Activated CD8-positive, alpha-beta T cell treated with anti-CD3 and anti-CD28 coated beads for 36 hours (primary cell): ENCODE measurements at regions not wholly inside any gene's neighbourhood (a gene's known extent, or its start where the extent isn't known, plus 50 kb on each side); places are given as distances from the start of the nearest gene placed in this dataset.

Experiments
- ATAC-seq: fragments of 200-7000 bp; cut with Tn5 transposase; one replicate; pipeline ENCODE4 v1.10.0; 2021; ENCODE audit warnings: mild to moderate bottlenecking, moderate library complexity
- CTCF ChIA-PET: fragments of 350-600 bp; sonication (Branson Sonifier 250); formaldehyde crosslinking; loops from one replicate; lab custom pipeline; 2021; ENCODE audit warnings: antibody characterized with exemption; lab: Charles Lee
- POLR2A ChIA-PET: fragments of 350-600 bp; sonication (Branson Sonifier 250); formaldehyde crosslinking; loops from one replicate; lab custom pipeline; 2021; ENCODE audit warnings: antibody characterized with exemption; lab: Charles Lee
- DNase-seq: peaks from one replicate; pipeline ENCODE4 v3.0.0-alpha.2; 2020
- H3K27ac Mint-ChIP-seq: one replicate; pipeline ENCODE4 v1.8.0; 2021; ENCODE audit warnings: mild to moderate bottlenecking, mixed read lengths
- H3K27me3 Mint-ChIP-seq: one replicate; pipeline ENCODE4 v1.8.0; 2021; ENCODE audit warnings: mixed read lengths
- H3K36me3 Mint-ChIP-seq: one replicate; pipeline ENCODE4 v1.8.0; 2021; ENCODE audit warnings: low read depth, mixed read lengths
- H3K4me1 Mint-ChIP-seq: one replicate; pipeline ENCODE4 v1.8.0; 2021; ENCODE audit warnings: low read depth, mixed read lengths
- H3K4me3 Mint-ChIP-seq: one replicate; pipeline ENCODE4 v1.8.0; 2021; ENCODE audit warnings: mild to moderate bottlenecking, moderate library complexity, mixed read lengths
- H3K9me3 Mint-ChIP-seq: one replicate; pipeline ENCODE4 v1.8.0; 2021; ENCODE audit warnings: mixed read lengths
- CTCF ChIP-seq: fragments of 200-600 bp; IDR thresholded peaks from one replicate; pipeline ENCODE4 v1.8.0; 2022; ENCODE audit warnings: antibody characterized with exemption, mild to moderate bottlenecking
- intact Hi-C: fragments of 100-400 bp; cut with micrococcal nuclease; formaldehyde crosslinking; loops from one replicate; pipeline ENCODE4 v1.10.0; 2022

- no peak for DNase-seq
- H3K27me3 Mint-ChIP-seq = no peaks in the 10 kb centered on the region
- no peak for TF ChIP-seq CTCF
- intact Hi-C loops = no loop called here
- CTCF ChIA-PET = no interaction called here
- H3K27ac Mint-ChIP-seq = no peak overlapping the region
- no peaks in the 10 kb centered on the region for H3K9me3 Mint-ChIP-seq
- H3K36me3 Mint-ChIP-seq = no peaks in the 10 kb centered on the region
- POLR2A ChIA-PET = no interaction called here
- H3K4me1 Mint-ChIP-seq = no peaks in the 10 kb centered on the region
- H3K4me3 Mint-ChIP-seq = no peak overlapping the region
- ATAC-seq = no peak
Measured at GRCh38 chrX:128870361-128870760, 652.9 kb downstream of the SMARCA1 start.

GRCh38 chrX:128862557-128862956, 660.7 kb downstream of the SMARCA1 start:
- Mint-ChIP-seq H3K4me3 (no peak overlapping the region), H3K36me3 (no peaks in the 10 kb centered on the region), H3K4me1 (no peaks in the 10 kb centered on the region), H3K27ac (no peak overlapping the region), H3K9me3 (no peaks in the 10 kb centered on the region), H3K27me3 (no peaks in the 10 kb centered on the region)
- POLR2A ChIA-PET = no interaction called here
- DNase-seq = no peak
- TF ChIP-seq CTCF = no peak
- intact Hi-C loops = no loop called here
- CTCF ChIA-PET = no interaction called here
- ATAC-seq = no peak

- Mint-ChIP-seq H3K27ac (no peak overlapping the region), H3K27me3 (no peaks in the 10 kb centered on the region), H3K4me1 (no peaks in the 10 kb centered on the region), H3K36me3 (no peaks in the 10 kb centered on the region), H3K9me3 (no peaks in the 10 kb centered on the region), H3K4me3 (no peak overlapping the region)
- intact Hi-C loops = no loop called here
- CTCF ChIA-PET = no interaction called here
- no peak for ATAC-seq
- POLR2A ChIA-PET = no interaction called here
- TF ChIP-seq CTCF = no peak
- no peak for DNase-seq
Measured at GRCh38 chrX:128848374-128848773, 674.9 kb downstream of the SMARCA1 start.

GRCh38 chrX:128846385-128846784, 676.9 kb downstream of the SMARCA1 start:
- ATAC-seq (no peak), DNase-seq (no peak)
- H3K27me3 Mint-ChIP-seq = no peaks in the 10 kb centered on the region
- H3K4me1 Mint-ChIP-seq = no peaks in the 10 kb centered on the region
- TF ChIP-seq CTCF = no peak
- H3K4me3 Mint-ChIP-seq = no peak overlapping the region
- ChIA-PET POLR2A (no interaction called here), CTCF (no interaction called here)
- no peaks in the 10 kb centered on the region for H3K9me3 Mint-ChIP-seq
- H3K27ac Mint-ChIP-seq = no peak overlapping the region
- intact Hi-C loops = no loop called here
- no peaks in the 10 kb centered on the region for H3K36me3 Mint-ChIP-seq

- intact Hi-C loops = no loop called here
- H3K4me3 Mint-ChIP-seq = no peak overlapping the region
- no peaks in the 10 kb centered on the region for H3K27me3 Mint-ChIP-seq
- H3K27ac Mint-ChIP-seq = no peak overlapping the region
- H3K4me1 Mint-ChIP-seq = no peaks in the 10 kb centered on the region
- POLR2A ChIA-PET = no interaction called here
- ATAC-seq = no peak
- CTCF ChIA-PET = interaction anchor here (1.1 kb wide), 1 partner anchor 541 kb away, joined by 3 read pairs; no protein-coding TSS in a partner anchor
- TF ChIP-seq CTCF = no peak
- no peaks in the 10 kb centered on the region for H3K9me3 Mint-ChIP-seq
- H3K36me3 Mint-ChIP-seq = no peaks in the 10 kb centered on the region
- DNase-seq = no peak
Measured at GRCh38 chrX:128818690-128819089, 704.6 kb downstream of the SMARCA1 start.
